GM23338 (cell line): ENCODE measurements at regions not wholly inside any gene's neighbourhood (a gene's known extent, or its start where the extent isn't known, plus 50 kb on each side); places are given as distances from the start of the nearest gene placed in this dataset.

Source experiments
- ATAC-seq: fragments of 200-7000 bp; cut with Tn5 transposase; 3 replicates; pipeline ENCODE4 v1.9.1; 2020
- DNase-seq: peaks from one replicate; pipeline ENCODE4 v3.0.0-alpha.2; 2015; ENCODE audit warnings: low spot score
- H2AFZ ChIP-seq: fragments of 200-600 bp; sonication (generic); 2 replicates; pipeline ENCODE4 v1.8.0; 2016; ENCODE audit warnings: antibody characterized with exemption, mild to moderate bottlenecking, moderate library complexity
- H3F3A ChIP-seq: fragments of 200-600 bp; sonication (generic); replicated peaks from 2 replicates; pipeline ENCODE4 v1.8.0; 2017; ENCODE audit warnings: antibody characterized with exemption, mixed run types, low read depth
- H3K27ac ChIP-seq: fragments of 200-600 bp; sonication (generic); 2 replicates; pipeline ENCODE4 v1.6.1; 2016; ENCODE audit warnings: low read depth
- H3K27me3 ChIP-seq: fragments of 200-600 bp; sonication (generic); 2 replicates; pipeline ENCODE4 v1.8.0; 2016; ENCODE audit warnings: mild to moderate bottlenecking, mixed run types, moderate library complexity; ENCODE audit not compliant: insufficient read depth
- H3K36me3 ChIP-seq: fragments of 200-600 bp; sonication (generic); 2 replicates; pipeline ENCODE4 v1.8.0; 2016; ENCODE audit warnings: mild to moderate bottlenecking; ENCODE audit not compliant: insufficient read depth
- H3K4me1 ChIP-seq: fragments of 200-600 bp; sonication (generic); 2 replicates; pipeline ENCODE4 v1.8.0; 2016; ENCODE audit warnings: mild to moderate bottlenecking, moderate library complexity; ENCODE audit not compliant: insufficient read depth
- H3K4me2 ChIP-seq: fragments of 200-600 bp; sonication (generic); 2 replicates; pipeline ENCODE4 v1.7.1; 2017; ENCODE audit warnings: mixed run types
- H3K4me3 ChIP-seq: fragments of 200-600 bp; sonication (generic); 2 replicates; pipeline ENCODE4 v1.6.1; 2016; ENCODE audit warnings: mixed run types
- H3K79me2 ChIP-seq: fragments of 200-600 bp; sonication (generic); replicated peaks from 2 replicates; pipeline ENCODE4 v1.8.0; 2017; ENCODE audit warnings: mild to moderate bottlenecking; ENCODE audit not compliant: insufficient read depth
- H3K9me2 ChIP-seq: fragments of 200-600 bp; sonication (generic); 2 replicates; pipeline ENCODE4 v1.8.0; 2017; ENCODE audit not compliant: insufficient read depth
- H4K20me1 ChIP-seq: fragments of 200-600 bp; sonication (generic); replicated peaks from 2 replicates; pipeline ENCODE4 v1.8.0; 2017; ENCODE audit warnings: mild to moderate bottlenecking; ENCODE audit not compliant: insufficient read depth
- H3K27ac Mint-ChIP-seq: 2 replicates; pipeline ENCODE4 v1.8.0; 2020; ENCODE audit warnings: inconsistent platforms, mild to moderate bottlenecking, moderate library complexity, mixed read lengths
- H3K27me3 Mint-ChIP-seq: 3 replicates; pipeline ENCODE4 v1.8.0; 2022; ENCODE audit warnings: low read depth, mild to moderate bottlenecking, moderate library complexity, mixed read lengths, inconsistent platforms; ENCODE audit not compliant: insufficient read depth, poor library complexity
- H3K36me3 Mint-ChIP-seq: 3 replicates; pipeline ENCODE4 v1.8.0; 2021; ENCODE audit warnings: low read depth, mild to moderate bottlenecking, inconsistent platforms, moderate library complexity, mixed read lengths
- H3K4me1 Mint-ChIP-seq: 3 replicates; pipeline ENCODE4 v1.8.0; 2020; ENCODE audit warnings: mild to moderate bottlenecking, inconsistent platforms, mixed read lengths
- H3K4me3 Mint-ChIP-seq: 3 replicates; pipeline ENCODE4 v1.8.0; 2021; ENCODE audit warnings: moderate library complexity, mild to moderate bottlenecking, inconsistent platforms, mixed read lengths
- H3K9me3 Mint-ChIP-seq: 3 replicates; pipeline ENCODE4 v1.8.0; 2020; ENCODE audit warnings: moderate library complexity, mild to moderate bottlenecking, inconsistent platforms, mixed read lengths
- CREB1 ChIP-seq: fragments of 250-450 bp; sonication (Bioruptor Pico); IDR thresholded peaks from 2 replicates; pipeline ENCODE4 v1.5.0; 2020; ENCODE audit warnings: low read depth, mild to moderate bottlenecking, moderate library complexity
- EZH2 ChIP-seq: fragments of 200-600 bp; sonication (generic); IDR thresholded peaks from one replicate; pipeline ENCODE4 v1.8.0; 2017; ENCODE audit warnings: antibody characterized with exemption, mild to moderate bottlenecking, low read depth; ENCODE audit not compliant: unreplicated experiment
- EZH2phosphoT487 ChIP-seq: fragments of 200-600 bp; sonication (generic); IDR thresholded peaks from one replicate; pipeline ENCODE4 v1.8.1; 2018; ENCODE audit warnings: antibody characterized with exemption; ENCODE audit not compliant: unreplicated experiment
- JUNB ChIP-seq: IDR thresholded peaks from one replicate; pipeline ENCODE4 v1.6.1; 2016; ENCODE audit warnings: antibody characterized with exemption; ENCODE audit not compliant: unreplicated experiment
- POLR2AphosphoS5 ChIP-seq: IDR thresholded peaks from 2 replicates; pipeline ENCODE4 v1.6.1; 2016; ENCODE audit warnings: antibody characterized with exemption, low read depth
- STAT1 ChIP-seq: IDR thresholded peaks from one replicate; pipeline ENCODE4 v1.6.1; 2016; ENCODE audit warnings: antibody characterized with exemption; ENCODE audit not compliant: unreplicated experiment
- ZNF114 ChIP-seq: fragments of 250-450 bp; sonication (Bioruptor Pico); IDR thresholded peaks from 2 replicates; pipeline ENCODE4 v1.5.0; 2020; ENCODE audit warnings: mild to moderate bottlenecking, moderate library complexity
- TF ChIP-seq, protein P1 (sequence below): fragments of 250-450 bp; sonication (Bioruptor Pico); IDR thresholded peaks from 2 replicates; pipeline ENCODE4 v1.5.0; 2020; ENCODE audit warnings: mild to moderate bottlenecking, moderate library complexity

DNA sequence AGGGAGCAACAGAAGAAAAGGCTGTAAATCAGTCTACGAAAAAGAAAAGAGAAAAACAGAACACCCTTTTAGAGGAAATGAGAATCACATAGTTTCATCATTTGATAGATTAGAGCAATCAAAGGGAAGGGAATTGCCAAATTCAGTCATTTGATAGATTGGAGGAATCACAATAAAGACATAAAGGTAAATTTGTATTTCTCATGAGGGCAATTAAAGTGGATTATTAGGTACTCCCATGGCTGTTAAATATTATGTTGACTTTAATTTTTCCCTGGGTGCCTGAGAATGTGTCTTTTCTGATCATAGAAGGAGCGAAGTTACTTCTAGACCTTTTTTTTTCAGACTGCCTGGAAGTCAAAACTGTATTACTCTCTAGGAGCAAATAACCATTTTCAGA, 1145.7 kb downstream of the EPHA7 start:
- H3K4me1 ChIP-seq = no peaks in the 10 kb centered on the region
- no peak overlapping the region for H3K27ac Mint-ChIP-seq
- TF ChIP-seq STAT1 (no peak), JUNB (no peak), ZNF114 (CRISPR knock-in tag) (no peak)

DNA sequence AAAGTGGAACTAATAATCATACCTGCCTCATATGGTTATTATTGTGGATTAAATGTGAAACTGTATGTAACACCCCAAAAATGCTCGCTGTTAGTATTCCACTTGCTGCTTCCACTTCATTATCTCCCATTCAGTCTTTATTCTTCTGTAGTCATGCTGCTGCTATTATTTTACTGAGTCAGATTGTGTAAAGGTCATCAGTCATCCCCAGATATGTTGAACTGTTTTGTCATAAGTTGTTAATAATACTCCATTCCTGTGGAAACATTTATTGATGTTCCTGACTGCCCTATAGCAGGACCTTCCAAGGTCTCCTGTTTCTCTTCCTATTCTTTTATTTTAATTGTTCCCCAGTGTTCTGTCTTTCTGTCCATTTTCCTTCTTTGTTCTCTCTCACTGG, 1148.3 kb downstream of the EPHA7 start:
- H3K27ac Mint-ChIP-seq = no peak overlapping the region
- Histone ChIP-seq H3K36me3 (no peaks in the 10 kb centered on the region), H3K27me3 (no peaks in the 10 kb centered on the region), H3K79me2 (no peaks in the 10 kb centered on the region), H3K9me2 (0 out of 2 replicates have a peak, but pooled peaks cover 4% of the 10 kb centered on the region), H3K4me2 (no peak overlapping the region), H3K4me1 (no peaks in the 10 kb centered on the region), H4K20me1 (no peaks in the 10 kb centered on the region), H3K27ac (no peak overlapping the region), H3K4me3 (no peak overlapping the region), H2AFZ (no peak overlapping the region), H3F3A (no peaks in the 10 kb centered on the region)
- DNase-seq = no peak
- ATAC-seq = no peak
- no peaks in the 10 kb centered on the region for H3K36me3 Mint-ChIP-seq
- no peak overlapping the region for H3K4me3 Mint-ChIP-seq
- H3K27me3 Mint-ChIP-seq = no peaks in the 10 kb centered on the region
- H3K4me1 Mint-ChIP-seq = peaks cover 4% of the 10 kb centered on the region; the same call in 2 of the 3 replicates
- no peak for TF ChIP-seq POLR2AphosphoS5
- H3K9me3 Mint-ChIP-seq = no peaks in the 10 kb centered on the region; the same call in 2 of the 3 replicates

More for the DNA sequence above, 1145.7 kb downstream of the EPHA7 start:
- H3F3A ChIP-seq = no peaks in the 10 kb centered on the region
- H3K36me3 Mint-ChIP-seq = no peaks in the 10 kb centered on the region
- 0 out of 2 replicates have a peak, but pooled peaks cover 3% of the 10 kb centered on the region for H3K9me2 ChIP-seq
- no peak overlapping the region for H3K27ac ChIP-seq
- no peaks in the 10 kb centered on the region for H3K36me3 ChIP-seq
- ATAC-seq (no peak), DNase-seq (no peak)
- H2AFZ ChIP-seq = no peak overlapping the region
- H3K4me2 ChIP-seq = no peak overlapping the region
- no peaks in the 10 kb centered on the region for H3K27me3 Mint-ChIP-seq
- H3K9me3 Mint-ChIP-seq = no peaks in the 10 kb centered on the region; the same call in 2 of the 3 replicates
- no peak overlapping the region for H3K4me3 ChIP-seq
- no peak overlapping the region for H3K4me3 Mint-ChIP-seq
- peaks cover 4% of the 10 kb centered on the region; the same call in 2 of the 3 replicates for H3K4me1 Mint-ChIP-seq
- H4K20me1 ChIP-seq = no peaks in the 10 kb centered on the region
- H3K79me2 ChIP-seq = no peaks in the 10 kb centered on the region
- no peaks in the 10 kb centered on the region for H3K27me3 ChIP-seq

DNA sequence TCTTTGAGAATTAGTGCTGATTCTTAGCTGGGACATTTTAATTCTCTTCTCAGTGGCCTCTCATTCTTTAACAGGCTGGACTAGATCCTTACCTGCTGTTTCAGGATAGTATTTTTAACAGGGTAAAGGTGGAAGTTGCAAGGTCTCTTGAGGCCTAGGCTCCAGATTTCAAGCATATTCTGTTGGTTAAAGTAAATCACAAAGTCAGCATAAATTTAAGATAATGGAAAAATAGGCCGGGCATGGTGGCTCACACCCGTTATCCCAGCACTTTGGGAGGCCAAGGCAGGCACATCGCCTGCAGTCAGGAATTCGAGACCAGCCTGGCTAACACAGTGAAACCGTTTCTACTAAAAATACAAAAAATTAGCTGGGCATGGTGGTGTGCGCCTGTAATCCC, 1149.0 kb downstream of the EPHA7 start:
- no peak overlapping the region for H2AFZ ChIP-seq
- no peak overlapping the region for H3K4me2 ChIP-seq
- no peaks in the 10 kb centered on the region for H3K27me3 Mint-ChIP-seq
- ATAC-seq (no peak), DNase-seq (no peak)
- no peaks in the 10 kb centered on the region for H3K36me3 Mint-ChIP-seq
- 0 out of 2 replicates have a peak, but pooled peaks cover 4% of the 10 kb centered on the region for H3K9me2 ChIP-seq
- no peaks in the 10 kb centered on the region for H3F3A ChIP-seq
- H3K27ac ChIP-seq = no peak overlapping the region
- H4K20me1 ChIP-seq = no peaks in the 10 kb centered on the region
- no peaks in the 10 kb centered on the region for H3K4me1 ChIP-seq
- no peaks in the 10 kb centered on the region for H3K79me2 ChIP-seq
- H3K9me3 Mint-ChIP-seq = no peaks in the 10 kb centered on the region; the same call in 2 of the 3 replicates
- no peaks in the 10 kb centered on the region for H3K36me3 ChIP-seq
- H3K4me1 Mint-ChIP-seq = peaks cover 4% of the 10 kb centered on the region; the same call in 2 of the 3 replicates
- no peak overlapping the region for H3K4me3 Mint-ChIP-seq
- no peaks in the 10 kb centered on the region for H3K27me3 ChIP-seq
- no peak overlapping the region for H3K4me3 ChIP-seq
- H3K27ac Mint-ChIP-seq = no peak overlapping the region
- TF ChIP-seq ZNF114 (CRISPR knock-in tag) (no peak), CREB1 (CRISPR knock-in tag) (no peak), POLR2AphosphoS5 (no peak), EZH2phosphoT487 (no peak), STAT1 (no peak), EZH2 (no peak), JUNB (no peak)
- TF ChIP-seq, protein P1, sequence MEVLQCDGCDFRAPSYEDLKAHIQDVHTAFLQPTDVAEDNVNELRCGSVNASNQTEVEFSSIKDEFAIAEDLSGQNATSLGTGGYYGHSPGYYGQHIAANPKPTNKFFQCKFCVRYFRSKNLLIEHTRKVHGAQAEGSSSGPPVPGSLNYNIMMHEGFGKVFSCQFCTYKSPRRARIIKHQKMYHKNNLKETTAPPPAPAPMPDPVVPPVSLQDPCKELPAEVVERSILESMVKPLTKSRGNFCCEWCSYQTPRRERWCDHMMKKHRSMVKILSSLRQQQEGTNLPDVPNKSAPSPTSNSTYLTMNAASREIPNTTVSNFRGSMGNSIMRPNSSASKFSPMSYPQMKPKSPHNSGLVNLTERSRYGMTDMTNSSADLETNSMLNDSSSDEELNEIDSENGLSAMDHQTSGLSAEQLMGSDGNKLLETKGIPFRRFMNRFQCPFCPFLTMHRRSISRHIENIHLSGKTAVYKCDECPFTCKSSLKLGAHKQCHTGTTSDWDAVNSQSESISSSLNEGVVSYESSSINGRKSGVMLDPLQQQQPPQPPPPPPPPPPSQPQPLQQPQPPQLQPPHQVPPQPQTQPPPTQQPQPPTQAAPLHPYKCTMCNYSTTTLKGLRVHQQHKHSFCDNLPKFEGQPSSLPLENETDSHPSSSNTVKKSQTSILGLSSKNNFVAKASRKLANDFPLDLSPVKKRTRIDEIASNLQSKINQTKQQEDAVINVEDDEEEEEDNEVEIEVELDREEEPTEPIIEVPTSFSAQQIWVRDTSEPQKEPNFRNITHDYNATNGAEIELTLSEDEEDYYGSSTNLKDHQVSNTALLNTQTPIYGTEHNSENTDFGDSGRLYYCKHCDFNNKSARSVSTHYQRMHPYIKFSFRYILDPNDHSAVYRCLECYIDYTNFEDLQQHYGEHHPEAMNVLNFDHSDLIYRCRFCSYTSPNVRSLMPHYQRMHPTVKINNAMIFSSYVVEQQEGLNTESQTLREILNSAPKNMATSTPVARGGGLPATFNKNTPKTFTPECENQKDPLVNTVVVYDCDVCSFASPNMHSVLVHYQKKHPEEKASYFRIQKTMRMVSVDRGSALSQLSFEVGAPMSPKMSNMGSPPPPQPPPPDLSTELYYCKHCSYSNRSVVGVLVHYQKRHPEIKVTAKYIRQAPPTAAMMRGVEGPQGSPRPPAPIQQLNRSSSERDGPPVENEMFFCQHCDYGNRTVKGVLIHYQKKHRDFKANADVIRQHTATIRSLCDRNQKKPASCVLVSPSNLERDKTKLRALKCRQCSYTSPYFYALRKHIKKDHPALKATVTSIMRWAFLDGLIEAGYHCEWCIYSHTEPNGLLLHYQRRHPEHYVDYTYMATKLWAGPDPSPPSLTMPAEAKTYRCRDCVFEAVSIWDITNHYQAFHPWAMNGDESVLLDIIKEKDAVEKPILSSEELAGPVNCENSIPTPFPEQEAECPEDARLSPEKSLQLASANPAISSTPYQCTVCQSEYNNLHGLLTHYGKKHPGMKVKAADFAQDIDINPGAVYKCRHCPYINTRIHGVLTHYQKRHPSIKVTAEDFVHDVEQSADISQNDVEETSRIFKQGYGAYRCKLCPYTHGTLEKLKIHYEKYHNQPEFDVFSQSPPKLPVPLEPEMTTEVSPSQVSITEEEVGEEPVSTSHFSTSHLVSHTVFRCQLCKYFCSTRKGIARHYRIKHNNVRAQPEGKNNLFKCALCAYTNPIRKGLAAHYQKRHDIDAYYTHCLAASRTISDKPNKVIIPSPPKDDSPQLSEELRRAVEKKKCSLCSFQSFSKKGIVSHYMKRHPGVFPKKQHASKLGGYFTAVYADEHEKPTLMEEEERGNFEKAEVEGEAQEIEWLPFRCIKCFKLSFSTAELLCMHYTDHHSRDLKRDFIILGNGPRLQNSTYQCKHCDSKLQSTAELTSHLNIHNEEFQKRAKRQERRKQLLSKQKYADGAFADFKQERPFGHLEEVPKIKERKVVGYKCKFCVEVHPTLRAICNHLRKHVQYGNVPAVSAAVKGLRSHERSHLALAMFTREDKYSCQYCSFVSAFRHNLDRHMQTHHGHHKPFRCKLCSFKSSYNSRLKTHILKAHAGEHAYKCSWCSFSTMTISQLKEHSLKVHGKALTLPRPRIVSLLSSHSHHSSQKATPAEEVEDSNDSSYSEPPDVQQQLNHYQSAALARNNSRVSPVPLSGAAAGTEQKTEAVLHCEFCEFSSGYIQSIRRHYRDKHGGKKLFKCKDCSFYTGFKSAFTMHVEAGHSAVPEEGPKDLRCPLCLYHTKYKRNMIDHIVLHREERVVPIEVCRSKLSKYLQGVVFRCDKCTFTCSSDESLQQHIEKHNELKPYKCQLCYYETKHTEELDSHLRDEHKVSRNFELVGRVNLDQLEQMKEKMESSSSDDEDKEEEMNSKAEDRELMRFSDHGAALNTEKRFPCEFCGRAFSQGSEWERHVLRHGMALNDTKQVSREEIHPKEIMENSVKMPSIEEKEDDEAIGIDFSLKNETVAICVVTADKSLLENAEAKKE = no peak
